HG03457 (cell line): ENCODE measurements at regions not wholly inside any gene's neighbourhood (a gene's known extent, or its start where the extent isn't known, plus 50 kb on each side); places are given as distances from the start of the nearest gene placed in this dataset.
"Not testable (repeated sequence)": the region's sequence is repeated elsewhere in the genome, so short reads cannot be mapped to it uniquely, and the experiment has no call there.

ENCODE experiments used
- ATAC-seq: cut with Tn5 transposase; IDR thresholded peaks from one replicate; pipeline ENCODE4 v1.9.1; 2021; ENCODE audit warnings: moderate number of reproducible peaks; ENCODE audit not compliant: unreplicated experiment

DNA sequence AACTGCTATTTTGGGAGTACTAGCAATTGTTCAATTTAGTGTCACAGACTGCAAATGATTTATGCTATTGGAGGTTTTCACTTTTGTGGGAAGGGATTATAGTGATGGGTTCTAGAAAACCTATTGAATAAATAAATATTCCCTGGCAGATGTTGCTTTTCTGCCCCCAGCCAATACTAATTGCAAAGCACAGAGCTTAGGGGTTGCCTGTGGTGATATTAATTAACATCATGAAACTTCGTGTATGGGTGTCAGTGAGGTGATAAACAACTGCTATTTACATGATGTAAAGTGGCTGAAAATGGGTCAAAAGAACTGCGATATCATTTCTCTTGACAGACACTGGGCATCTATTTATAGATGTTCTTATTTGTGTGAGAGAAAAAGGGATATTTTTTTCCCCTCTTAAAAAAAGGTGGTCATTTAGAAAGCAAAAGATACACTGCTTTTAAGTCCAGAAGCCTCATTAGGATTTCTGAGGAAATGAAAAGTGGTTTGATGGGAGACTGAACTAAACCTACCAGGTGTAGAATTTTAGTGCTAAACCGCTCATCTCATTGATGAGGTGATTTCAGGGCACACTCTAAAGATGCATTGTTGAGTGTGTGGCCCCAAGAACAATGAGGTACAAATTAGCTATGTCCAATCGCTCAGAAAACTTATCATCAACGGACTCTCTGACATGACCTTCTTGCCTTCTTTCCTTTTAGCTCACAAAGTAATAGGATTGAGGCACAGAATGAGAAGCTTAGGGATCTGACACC is 116.7 kb upstream of the CHST9 start:
- no peak for ATAC-seq

DNA sequence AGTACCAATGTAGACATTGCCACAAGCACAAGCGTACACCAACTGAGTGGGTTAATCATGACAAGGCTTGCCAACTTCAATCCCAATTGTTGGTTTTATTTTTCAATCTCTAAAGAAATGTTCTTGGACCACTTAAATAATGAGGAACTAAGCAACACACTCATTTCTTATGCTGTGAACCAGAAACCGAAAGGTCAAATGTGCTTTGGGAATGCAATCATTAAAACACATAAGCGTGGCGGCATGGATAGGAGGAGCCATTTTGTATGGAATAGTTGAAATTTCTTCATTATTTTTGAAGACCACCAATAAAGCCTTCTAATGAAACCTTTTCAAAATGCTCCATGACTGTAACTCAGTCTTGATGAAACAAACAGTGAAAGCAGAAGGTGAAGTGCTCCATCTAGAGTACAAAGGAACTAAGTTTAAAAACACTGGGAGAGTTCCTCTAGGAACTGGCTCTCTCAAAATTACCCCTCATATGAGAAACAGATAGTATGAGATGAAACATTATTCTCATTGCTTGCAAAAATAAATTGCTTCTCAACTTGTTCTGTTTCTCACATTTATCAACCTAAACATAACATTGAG is 113.2 kb upstream of the CHST9 start:
- ATAC-seq: no peak

GRCh38 chr18:27285973-27286562 is 101.0 kb upstream of the CHST9 start:
- ATAC-seq: not testable (repeated sequence)

DNA sequence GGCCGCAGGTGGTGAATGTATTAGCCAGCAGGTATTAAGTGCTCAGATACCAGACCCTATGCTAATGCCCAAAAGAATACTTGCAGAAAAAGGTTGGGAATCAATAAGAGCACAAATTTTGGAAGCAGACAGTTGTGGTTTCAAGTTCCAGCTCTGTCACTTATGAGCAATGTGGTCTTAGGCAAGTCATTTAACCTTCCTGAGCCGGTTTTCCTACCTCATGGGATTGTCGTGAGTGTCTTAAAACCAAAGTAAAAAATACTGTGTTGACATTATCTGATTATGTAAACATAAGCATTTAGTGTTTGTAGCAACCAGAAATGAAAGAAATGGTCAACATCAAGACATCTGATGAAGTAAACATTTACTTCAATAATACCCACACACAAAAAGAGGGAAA is 93.0 kb upstream of the CHST9 start:
- no peak for ATAC-seq

DNA sequence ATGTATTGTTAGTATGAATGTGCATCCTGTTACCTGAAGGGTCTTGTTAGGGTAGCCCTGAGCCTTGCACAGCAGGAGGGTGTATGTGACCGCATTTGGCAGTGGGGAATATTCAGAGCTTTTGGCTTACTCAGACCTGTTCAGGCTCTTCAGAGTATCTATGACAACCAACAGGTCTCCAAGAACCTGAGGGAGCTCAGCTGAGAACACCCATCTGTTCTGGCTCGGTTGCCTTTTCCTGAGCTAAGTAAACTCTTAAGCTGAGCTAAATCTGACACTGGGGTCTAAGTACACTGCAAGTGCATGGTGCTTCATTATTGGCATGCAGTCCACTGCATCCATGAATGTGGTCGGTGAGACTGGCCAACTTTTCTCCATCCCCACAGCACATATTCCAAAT is 92.4 kb upstream of the CHST9 start:
- no peak for ATAC-seq

- ATAC-seq: no peak
Measured at GRCh38 chr18:27276886-27277285, 91.8 kb upstream of the CHST9 start.

- no peak for ATAC-seq
Measured at GRCh38 chr18:27276479-27276878, 91.4 kb upstream of the CHST9 start.

DNA sequence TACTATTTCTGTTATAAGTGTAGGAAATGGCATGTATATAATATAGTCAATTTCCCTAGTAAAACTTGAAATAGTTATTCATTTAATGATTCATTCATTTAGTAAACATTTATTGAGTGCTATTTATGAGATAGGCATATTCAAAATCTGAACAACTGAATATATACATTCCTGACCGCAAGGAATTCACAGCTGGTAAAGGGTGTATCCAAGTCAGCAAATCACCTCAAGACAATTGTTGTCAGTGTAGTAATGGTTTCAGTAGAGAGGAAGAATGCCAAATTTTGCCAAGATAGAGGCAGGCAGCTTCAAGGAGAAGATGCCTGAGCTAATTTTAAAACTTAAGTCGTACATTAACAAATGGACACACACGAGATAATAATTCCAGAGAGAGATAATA is 89.8 kb upstream of the CHST9 start:
- no peak for ATAC-seq

DNA sequence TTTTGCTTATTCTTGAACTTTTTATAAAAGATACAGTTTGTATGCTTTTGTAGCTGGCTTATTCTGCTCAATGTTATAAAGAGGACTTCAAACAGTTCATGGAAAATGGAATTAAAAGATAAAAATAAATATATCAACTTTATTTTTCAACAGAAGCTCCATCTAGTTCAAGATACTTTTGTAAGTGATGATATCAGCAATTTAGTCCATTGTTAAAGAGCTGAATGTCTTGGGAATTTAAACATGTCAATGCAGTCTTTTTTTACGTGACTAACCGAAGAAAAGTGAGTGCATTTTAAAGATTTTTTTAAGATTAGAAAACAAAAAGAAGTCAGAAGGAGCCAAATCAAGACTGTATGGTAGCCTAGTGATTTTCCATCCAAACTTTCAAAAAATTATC is 85.4 kb upstream of the CHST9 start:
- ATAC-seq: no peak

DNA sequence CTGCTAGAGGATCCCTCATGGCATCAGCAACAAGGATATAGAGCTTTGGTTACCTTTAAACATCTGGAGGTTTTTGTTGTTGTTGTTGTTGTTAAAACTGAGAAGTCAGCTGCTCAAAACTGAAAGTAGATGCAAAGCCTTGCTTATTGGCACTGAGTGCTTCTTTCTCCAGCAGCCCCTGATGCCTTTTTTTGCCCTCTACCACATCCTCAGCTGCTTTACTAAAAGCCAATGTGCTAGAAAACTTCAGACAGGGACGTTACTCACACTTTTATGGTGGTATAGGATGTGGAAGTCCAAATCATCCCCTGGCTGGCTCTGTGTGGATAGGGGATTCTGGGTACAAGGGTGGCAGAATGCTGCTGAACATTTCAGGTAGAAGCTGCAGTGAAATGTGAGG is 78.3 kb upstream of the CHST9 start:
- no peak for ATAC-seq

DNA sequence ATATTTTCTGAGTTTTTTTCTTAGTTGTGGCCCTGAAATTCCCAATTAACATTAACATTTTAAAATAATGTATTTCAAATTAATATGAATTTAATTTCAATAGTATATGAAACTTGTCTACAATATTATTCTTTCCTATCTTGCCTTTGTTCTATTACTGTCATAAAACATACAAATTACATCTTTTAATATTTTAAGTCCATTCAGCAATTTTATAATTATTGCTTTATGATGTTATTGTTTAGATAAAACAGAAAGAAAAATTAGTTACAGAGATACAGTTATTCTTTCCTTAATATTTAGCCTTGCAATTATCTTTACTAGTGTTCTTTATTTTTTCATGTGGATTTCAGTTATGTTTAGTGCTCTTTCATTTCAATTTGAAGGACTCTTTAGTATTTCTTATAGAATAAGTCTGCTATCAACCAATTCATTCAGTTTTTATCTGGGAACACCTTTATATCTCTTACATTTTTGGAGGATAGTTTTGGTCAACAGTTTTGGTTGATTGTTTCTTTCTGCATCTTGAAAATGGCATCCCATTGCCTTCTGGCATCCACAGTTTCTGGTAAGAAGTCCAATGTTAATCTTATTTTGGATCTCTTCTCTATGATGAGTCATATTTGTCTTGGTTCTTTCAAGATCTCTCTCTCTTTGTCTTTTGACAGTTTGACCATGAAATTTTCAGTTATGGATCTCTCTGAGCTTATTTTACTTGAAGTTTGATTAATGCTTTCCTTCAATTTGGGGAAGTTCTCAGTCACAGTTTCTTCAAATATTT is 76.9 kb upstream of the CHST9 start:
- ATAC-seq: no peak

GRCh38 chr18:27253571-27253970 is 68.5 kb upstream of the CHST9 start:
- no peak for ATAC-seq

DNA sequence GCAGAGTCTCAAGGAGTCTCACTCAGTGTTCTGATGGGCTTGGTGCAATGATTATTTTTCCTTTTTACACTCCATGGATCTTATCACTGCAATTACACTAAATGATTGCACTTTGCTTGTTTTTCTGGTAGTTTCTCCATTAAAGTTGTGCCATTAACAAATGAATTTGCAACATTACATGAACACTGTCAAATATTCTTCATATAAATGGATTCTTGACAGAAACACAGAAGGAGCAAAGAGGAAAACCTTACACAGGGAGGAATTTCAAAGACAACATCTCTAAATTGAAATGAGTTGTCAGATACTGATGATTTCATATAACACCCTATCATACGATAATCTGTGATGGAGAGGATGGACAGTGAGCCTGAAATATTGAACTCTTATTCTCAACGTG is 65.4 kb upstream of the CHST9 start:
- no peak for ATAC-seq

- ATAC-seq: no peak
Measured at GRCh38 chr18:27249933-27250332, 64.8 kb upstream of the CHST9 start.

- ATAC-seq: no peak
Measured at GRCh38 chr18:27244259-27244658, 59.2 kb upstream of the CHST9 start.

- ATAC-seq: no peak
Measured at GRCh38 chr18:27242392-27243047, 57.4 kb upstream of the CHST9 start.

GRCh38 chr18:27240383-27240782 is 55.3 kb upstream of the CHST9 start:
- no peak for ATAC-seq

GRCh38 chr18:27239669-27240068 is 54.6 kb upstream of the CHST9 start:
- ATAC-seq: no peak

GRCh38 chr18:27235218-27235870 is 50.2 kb upstream of the CHST9 start:
- ATAC-seq: no peak
